GM21526 (cell line): ENCODE measurements at regions not wholly inside any gene's neighbourhood (a gene's known extent, or its start where the extent isn't known, plus 50 kb on each side); places are given as distances from the start of the nearest gene placed in this dataset.

ENCODE experiments used
- ATAC-seq: cut with Tn5 transposase; IDR thresholded peaks from one replicate; pipeline ENCODE4 v1.9.1; 2021; ENCODE audit warnings: moderate library complexity; ENCODE audit not compliant: unreplicated experiment, low FRiP score

GRCh38 chr11:129590030-129590752 lies 214.5 kb downstream of the BARX2 start:
- no peak for ATAC-seq

DNA sequence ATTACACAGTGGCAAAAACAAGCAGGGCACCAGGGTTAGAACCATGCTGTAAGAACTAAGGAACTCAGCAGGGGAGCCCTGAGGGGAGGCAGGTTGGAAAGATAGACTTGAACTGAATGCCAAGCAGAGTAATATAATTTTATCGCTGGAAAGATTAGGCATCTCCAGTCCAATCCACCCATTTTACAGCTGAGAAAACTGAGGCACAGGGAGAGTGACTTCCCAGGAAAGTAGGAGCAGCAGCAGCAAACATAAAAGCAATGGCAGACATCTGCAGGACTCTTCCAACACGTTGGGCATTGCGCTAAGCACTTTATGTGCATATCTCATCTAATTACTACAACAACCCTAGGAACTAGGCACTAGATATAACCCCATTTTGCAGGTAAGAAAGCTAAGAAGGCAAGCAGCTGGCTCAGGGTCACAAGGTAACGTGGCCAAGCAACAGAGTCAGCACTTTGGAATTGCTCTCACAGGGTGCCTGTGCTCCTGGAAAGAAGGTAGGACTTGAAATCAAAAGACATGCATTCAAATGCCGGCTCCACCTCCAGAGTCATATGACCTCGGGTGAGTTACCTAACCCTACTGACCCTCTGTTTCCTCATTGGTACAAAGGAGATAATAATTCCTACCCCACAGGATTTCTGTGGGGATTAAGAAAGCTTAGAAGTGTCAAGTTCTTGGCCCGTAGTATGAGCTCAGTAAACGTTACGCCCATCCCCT lies 215.3 kb downstream of the BARX2 start:
- no peak for ATAC-seq

GRCh38 chr11:129591527-129591926 lies 215.9 kb downstream of the BARX2 start:
- ATAC-seq, result no peak

- no peak for ATAC-seq
Observed at GRCh38 chr11:129592191-129592590, 216.5 kb downstream of the BARX2 start.

- ATAC-seq, result no peak
Observed at GRCh38 chr11:129593098-129593497, 217.4 kb downstream of the BARX2 start.

DNA sequence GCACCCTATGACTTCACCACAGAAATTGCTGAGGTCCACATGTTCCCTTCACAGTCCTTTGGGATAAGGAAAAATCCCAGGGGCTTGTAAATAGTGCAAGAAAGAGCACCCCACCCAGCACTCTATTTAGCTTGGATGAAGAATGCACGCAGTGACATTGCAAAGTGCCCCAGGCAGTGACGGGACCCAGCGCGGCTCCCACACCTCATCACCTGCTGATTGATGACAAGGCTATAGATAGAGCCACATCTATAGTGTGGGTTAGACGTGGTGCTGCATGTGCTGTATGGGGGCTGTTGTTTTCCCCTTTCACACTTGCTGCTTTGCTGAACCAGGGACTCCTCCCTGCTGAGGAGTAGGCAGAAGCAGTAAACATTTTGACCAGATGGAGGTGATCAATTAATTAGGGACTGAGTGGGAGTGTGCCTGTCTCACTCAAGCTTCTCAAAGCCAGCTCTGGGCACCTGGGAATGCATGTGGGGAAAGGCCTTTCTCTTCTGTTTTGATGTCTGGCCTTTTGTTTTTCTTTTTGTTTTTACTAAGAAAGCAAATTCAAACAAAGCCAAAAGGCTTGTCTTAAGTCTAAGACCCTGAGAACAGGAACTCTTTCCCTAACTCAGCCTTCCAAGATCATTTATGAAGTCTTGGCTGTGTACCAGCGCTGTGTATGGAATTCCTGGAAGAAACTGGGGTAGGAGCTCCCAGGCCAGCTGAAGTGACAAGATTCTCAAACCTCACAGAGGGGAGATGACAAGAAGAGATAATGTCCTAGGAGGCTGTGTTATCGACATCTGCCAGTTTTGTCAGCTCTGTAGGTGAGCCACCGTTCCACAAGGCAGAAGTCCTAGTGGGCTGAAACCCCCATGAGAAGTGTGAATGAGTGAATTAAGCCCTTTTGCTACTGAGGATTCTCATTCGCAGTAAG lies 219.7 kb downstream of the BARX2 start:
- ATAC-seq, result no peak

- no peak for ATAC-seq
Observed at GRCh38 chr11:129596351-129596750, 219.3 kb upstream of the TMEM45B start.

DNA sequence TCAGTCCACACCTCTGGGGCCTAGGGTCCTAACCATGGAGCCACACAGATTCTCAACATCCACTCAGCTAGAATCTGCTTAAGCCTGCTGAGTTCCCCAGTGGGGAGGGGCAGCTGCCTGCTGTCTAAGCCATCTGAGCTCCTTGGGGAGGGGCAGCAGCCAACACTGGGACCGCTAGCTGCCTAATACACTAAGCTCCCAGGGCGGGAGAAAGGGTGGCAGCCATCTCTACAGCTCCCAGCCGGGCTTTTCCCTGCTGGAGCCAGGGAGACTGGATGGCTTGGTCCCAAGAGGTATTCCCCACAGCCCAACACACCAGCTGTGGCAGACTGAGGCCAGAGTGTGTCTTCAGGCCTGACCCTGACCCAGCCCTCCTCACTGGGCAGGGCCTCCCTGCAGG lies 217.3 kb upstream of the TMEM45B start:
- no peak for ATAC-seq

- no peak for ATAC-seq
Observed at GRCh38 chr11:129605815-129606214, 209.8 kb upstream of the TMEM45B start.

DNA sequence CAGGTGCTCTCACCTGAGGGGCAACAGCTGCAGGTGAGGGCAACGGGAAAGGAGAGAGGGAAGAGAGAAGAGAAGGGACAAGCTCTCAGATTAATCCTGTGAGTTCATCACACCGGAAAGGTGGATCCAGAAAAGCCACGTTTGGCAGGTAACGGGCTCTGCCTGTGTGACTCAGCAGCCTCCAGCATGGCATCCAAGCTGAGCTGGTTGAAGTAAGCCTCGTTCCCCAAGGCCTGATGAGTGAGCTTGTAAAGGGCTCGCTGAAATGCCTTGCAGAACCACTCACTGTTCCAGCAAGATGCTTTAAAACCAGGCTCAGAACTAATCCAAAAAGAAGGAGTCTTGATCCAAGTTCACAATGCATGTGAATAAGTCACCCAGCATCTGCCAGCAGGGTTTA lies 206.9 kb upstream of the TMEM45B start:
- ATAC-seq, result no peak

- ATAC-seq, result no peak
Observed at GRCh38 chr11:129610125-129610524, 205.5 kb upstream of the TMEM45B start.

DNA sequence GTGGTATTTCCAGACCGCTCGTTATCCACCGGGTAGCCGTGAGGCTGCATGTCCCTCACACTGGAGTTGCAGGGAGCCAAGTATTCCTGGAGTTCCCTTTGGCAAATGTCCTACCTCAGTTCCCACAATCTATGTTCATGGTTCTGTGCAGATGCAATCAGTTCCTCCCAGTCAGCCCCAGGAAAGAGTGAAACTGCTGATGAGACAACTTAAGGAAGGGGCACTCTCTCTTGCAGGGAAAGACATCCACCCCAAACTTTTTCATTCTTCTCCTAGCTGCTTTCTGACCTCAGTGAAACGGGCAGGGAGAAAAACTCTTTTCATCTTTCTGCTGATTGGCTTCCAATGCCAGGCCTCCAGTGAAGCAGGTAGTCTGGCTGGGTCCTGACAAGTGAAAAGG lies 205.1 kb upstream of the TMEM45B start:
- ATAC-seq, result no peak

GRCh38 chr11:129611661-129612446 lies 203.8 kb upstream of the TMEM45B start:
- no peak for ATAC-seq

GRCh38 chr11:129612447-129612961 lies 203.1 kb upstream of the TMEM45B start:
- no peak for ATAC-seq

GRCh38 chr11:129613071-129613470 lies 202.6 kb upstream of the TMEM45B start:
- ATAC-seq, result no peak

DNA sequence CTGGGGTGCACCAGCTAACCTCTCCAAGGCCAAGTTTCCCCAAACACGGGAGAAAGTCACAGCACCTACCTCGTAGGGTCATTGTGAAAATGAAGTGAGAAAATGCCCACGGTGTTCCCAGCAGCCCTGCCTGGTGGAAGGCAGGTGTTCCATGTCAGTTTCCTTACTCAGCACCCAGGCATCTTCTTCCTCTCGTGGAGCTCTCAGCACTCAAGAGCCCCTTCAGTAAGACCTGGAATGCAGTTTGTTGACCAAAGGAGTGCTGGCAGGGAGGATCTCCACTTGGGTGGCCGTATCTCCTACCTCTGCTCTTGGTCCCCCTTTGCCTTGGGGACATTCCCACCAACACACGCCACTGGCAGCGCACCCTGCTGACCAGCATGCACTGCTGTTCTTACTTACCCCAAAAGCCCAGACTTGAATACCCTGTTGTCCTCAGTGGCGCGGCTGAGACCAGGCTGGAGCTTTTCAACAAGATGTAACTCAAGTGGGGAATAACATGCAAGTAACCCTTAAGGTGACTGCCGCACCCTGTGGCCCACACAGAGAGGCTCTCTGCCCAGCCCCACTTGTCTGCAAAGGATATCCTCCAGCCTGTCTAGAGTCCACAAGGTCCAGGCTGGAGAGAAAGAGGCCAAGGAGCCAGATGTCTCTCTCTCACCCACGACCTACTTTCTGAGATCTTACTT lies 201.2 kb upstream of the TMEM45B start:
- no peak for ATAC-seq

GRCh38 chr11:129618046-129618569 lies 197.5 kb upstream of the TMEM45B start:
- no peak for ATAC-seq

DNA sequence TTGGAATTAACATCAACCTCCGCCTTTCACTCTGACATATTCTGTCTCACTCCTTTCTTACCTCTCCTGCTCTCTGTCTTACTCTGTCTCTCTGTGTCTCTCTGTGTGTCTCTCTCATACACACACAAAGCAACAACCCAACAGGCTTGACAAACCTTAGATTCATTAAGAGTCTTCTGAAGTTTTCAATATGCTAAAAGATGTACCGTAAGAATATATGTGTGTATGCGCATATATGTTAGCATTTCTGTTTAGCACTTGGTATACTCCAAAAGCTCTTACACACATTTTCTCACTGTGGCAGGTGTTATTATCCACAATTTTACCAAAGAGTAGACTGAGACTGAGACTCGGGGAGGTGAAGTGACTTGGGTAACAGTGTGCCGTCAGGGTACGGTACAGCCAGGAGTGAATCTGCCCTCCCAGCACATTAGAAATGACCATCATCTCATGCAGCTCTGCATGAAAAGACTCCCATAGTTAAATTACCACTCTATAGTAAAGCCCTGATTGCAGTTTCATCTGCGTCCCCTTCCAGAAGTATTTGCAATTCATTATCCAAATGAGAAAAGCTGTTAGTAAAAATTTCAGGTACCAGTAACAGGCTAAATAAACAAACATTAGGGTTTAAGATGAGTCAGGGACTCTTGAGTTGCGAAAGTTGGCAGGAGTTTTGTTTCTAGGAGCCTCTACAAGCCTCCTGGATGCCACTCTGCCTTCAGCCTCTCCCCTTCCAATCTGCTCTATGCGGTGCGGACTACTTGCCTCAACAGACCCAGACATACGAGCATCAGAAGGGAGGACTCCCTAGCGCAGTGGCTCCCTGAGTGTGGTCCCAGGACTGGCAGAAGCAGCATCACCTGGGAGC lies 195.2 kb upstream of the TMEM45B start:
- no peak for ATAC-seq
